ENCODE measurements at regions not wholly inside any gene's neighbourhood (a gene's known extent, or its start where the extent isn't known, plus 50 kb on each side); places are given as distances from the start of the nearest gene placed in this dataset.

- no peaks in the 10 kb centered on the region for H3K23me2 ChIP-seq (ENCODE audit: insufficient read length, low read depth, low read length, poor library complexity, severe bottlenecking)
- H3K27ac Mint-ChIP-seq, result no peak overlapping the region
Observed at GRCh38 chr13:22866221-22866620, 314.6 kb upstream of the SGCG start.

More at GRCh38 chr13:22866221-22866620, 314.6 kb upstream of the SGCG start:
- Histone ChIP-seq H3K14ac (ENCODE audit: insufficient read depth, low read length) (no peak overlapping the region), H3K56ac (ENCODE audit: insufficient read length, low read depth, low read length) (no peak overlapping the region), H2BK20ac (ENCODE audit: low read depth, low read length, poor library complexity, severe bottlenecking) (no peak overlapping the region), H3K27me3 (ENCODE audit: insufficient read depth, low read length) (no peaks in the 10 kb centered on the region), H3K4me2 (ENCODE audit: insufficient read depth, insufficient read length, low read length) (no peak overlapping the region), H3K79me2 (ENCODE audit: insufficient read depth, low read length) (no peaks in the 10 kb centered on the region), H3K27ac (ENCODE audit: insufficient read length, low read depth, low read length) (no peak overlapping the region), H4K20me1 (ENCODE audit: control insufficient read depth, insufficient read depth, insufficient read length) (no peaks in the 10 kb centered on the region), H2BK5ac (ENCODE audit: insufficient read length, low read length) (no peak overlapping the region), H3K23ac (ENCODE audit: insufficient read length, low read depth, low read length) (no peak overlapping the region), H3K9me3 (ENCODE audit: control insufficient read depth, low read depth, low read length) (no peaks in the 10 kb centered on the region), H3T11ph (ENCODE audit: low read length) (no peak overlapping the region), H2BK15ac (ENCODE audit: low read depth, low read length) (no peak overlapping the region), H2AFZ (ENCODE audit: low read length) (no peak overlapping the region), H2BK12ac (ENCODE audit: insufficient read length, low read depth, low read length) (no peak overlapping the region), H4K8ac (replicated peaks; ENCODE audit: insufficient read length, low read depth, low read length) (no peak overlapping the region), H3K18ac (ENCODE audit: insufficient read length, low read depth, low read length) (no peak overlapping the region), H4K91ac (ENCODE audit: insufficient read length, low read depth, low read length) (no peak overlapping the region), H3K9ac (ENCODE audit: extremely low read depth, insufficient read length, low read length) (no peak overlapping the region), H4K5ac (ENCODE audit: insufficient read length, low read depth, low read length) (no peak overlapping the region), H3K79me1 (ENCODE audit: insufficient read depth, low read depth, low read length, poor library complexity, severe bottlenecking) (no peaks in the 10 kb centered on the region), H2BK120ac (ENCODE audit: low read depth, low read length, poor library complexity, severe bottlenecking) (no peak overlapping the region), H2AK5ac (ENCODE audit: insufficient read length, low read length) (no peak overlapping the region), H3K4me1 (ENCODE audit: insufficient read depth, low read length) (no peaks in the 10 kb centered on the region), H3K4ac (ENCODE audit: low read depth, low read length) (no peak overlapping the region)
- DNase-seq, result no peak
- TF ChIP-seq CTCF (conservative IDR thresholded peaks at IDR 0.05), result no peak
- H3K4me1 Mint-ChIP-seq, result peaks cover 6 to 9% of the 10 kb centered on the region in 2 experiments
- no CpG with 5 or more reads among the region's 9 CpGs for WGBS (ENCODE audit: extremely low coverage, insufficient read length, low lambda C conversion rate)
- H3K4me3 Mint-ChIP-seq, result no peak overlapping the region
- peaks cover 10 to 13% of the 10 kb centered on the region in 2 experiments for H3K9me3 Mint-ChIP-seq
- H3K27me3 Mint-ChIP-seq (ENCODE audit: low read depth), result no peaks in the 10 kb centered on the region
- peaks cover 10 to 19% (median 18%) of the 10 kb centered on the region in 3 experiments for H3K36me3 Mint-ChIP-seq (ENCODE audit: insufficient read depth in 1 of 3, low read depth in 3 of 3)
